C4-2B (cell line): ENCODE measurements at regions not wholly inside any gene's neighbourhood (a gene's known extent, or its start where the extent isn't known, plus 50 kb on each side); places are given as distances from the start of the nearest gene placed in this dataset.

Experiments used
- ZFX ChIP-seq: fragments of 450-650 bp; IDR thresholded peaks from 2 replicates; pipeline ENCODE4 v1.6.1; 2017
- TF ChIP-seq, protein P1 (sequence below): fragments of 450-650 bp; conservative IDR thresholded peaks from 2 replicates; pipeline ENCODE4 v1.5.1; 2017; ENCODE audit warnings: mild to moderate bottlenecking

- TF ChIP-seq, protein P1, sequence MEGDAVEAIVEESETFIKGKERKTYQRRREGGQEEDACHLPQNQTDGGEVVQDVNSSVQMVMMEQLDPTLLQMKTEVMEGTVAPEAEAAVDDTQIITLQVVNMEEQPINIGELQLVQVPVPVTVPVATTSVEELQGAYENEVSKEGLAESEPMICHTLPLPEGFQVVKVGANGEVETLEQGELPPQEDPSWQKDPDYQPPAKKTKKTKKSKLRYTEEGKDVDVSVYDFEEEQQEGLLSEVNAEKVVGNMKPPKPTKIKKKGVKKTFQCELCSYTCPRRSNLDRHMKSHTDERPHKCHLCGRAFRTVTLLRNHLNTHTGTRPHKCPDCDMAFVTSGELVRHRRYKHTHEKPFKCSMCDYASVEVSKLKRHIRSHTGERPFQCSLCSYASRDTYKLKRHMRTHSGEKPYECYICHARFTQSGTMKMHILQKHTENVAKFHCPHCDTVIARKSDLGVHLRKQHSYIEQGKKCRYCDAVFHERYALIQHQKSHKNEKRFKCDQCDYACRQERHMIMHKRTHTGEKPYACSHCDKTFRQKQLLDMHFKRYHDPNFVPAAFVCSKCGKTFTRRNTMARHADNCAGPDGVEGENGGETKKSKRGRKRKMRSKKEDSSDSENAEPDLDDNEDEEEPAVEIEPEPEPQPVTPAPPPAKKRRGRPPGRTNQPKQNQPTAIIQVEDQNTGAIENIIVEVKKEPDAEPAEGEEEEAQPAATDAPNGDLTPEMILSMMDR: no peak
- TF ChIP-seq ZFX: no peak
Observed at GRCh38 chr13:22064854-22065620, 394.2 kb downstream of the FGF9 start.
